ENCODE measurements at regions not wholly inside any gene's neighbourhood (a gene's known extent, or its start where the extent isn't known, plus 50 kb on each side); places are given as distances from the start of the nearest gene placed in this dataset.

- DNase-seq: no peak
Observed at GRCh38 chr10:63710703-63711102, 189.5 kb downstream of the REEP3 start.

- no peak for DNase-seq
Observed at GRCh38 chr10:63711361-63711760, 190.2 kb downstream of the REEP3 start.

- DNase-seq: no peak
Observed at GRCh38 chr10:63711867-63712716, 190.9 kb downstream of the REEP3 start.

- DNase-seq: no peak
Observed at GRCh38 chr10:63712717-63713115, 191.5 kb downstream of the REEP3 start.

GRCh38 chr10:63713191-63714144 lies 192.3 kb downstream of the REEP3 start:
- no peak for DNase-seq

GRCh38 chr10:63716016-63716580 lies 194.9 kb downstream of the REEP3 start:
- no peak for DNase-seq

GRCh38 chr10:63717027-63717715 lies 196.0 kb downstream of the REEP3 start:
- no peak for DNase-seq

GRCh38 chr10:63718006-63718405 lies 196.8 kb downstream of the REEP3 start:
- no peak for DNase-seq

- DNase-seq: no peak
Observed at GRCh38 chr10:63718421-63718820, 197.2 kb downstream of the REEP3 start.

- DNase-seq: no peak
Observed at GRCh38 chr10:63719226-63719856, 198.1 kb downstream of the REEP3 start.

GRCh38 chr10:63720072-63720537 lies 198.9 kb downstream of the REEP3 start:
- DNase-seq: peak; percentile 40 to 50

- DNase-seq: no peak
Observed at GRCh38 chr10:63720676-63721075, 199.5 kb downstream of the REEP3 start.

GRCh38 chr10:63722537-63722936 lies 201.3 kb downstream of the REEP3 start:
- DNase-seq: no peak

- DNase-seq: no peak
Observed at GRCh38 chr10:63723320-63723719, 202.1 kb downstream of the REEP3 start.

GRCh38 chr10:63723741-63724140 lies 202.5 kb downstream of the REEP3 start:
- no peak for DNase-seq

- no peak for DNase-seq
Observed at GRCh38 chr10:63724922-63725321, 203.7 kb downstream of the REEP3 start.

- no peak for DNase-seq
Observed at GRCh38 chr10:63726867-63727266, 205.7 kb downstream of the REEP3 start.

- DNase-seq: no peak
Observed at GRCh38 chr10:63727636-63728035, 206.4 kb downstream of the REEP3 start.

GRCh38 chr10:63735305-63735704 lies 214.1 kb downstream of the REEP3 start:
- DNase-seq: no peak

GRCh38 chr10:63738410-63738809 lies 217.2 kb downstream of the REEP3 start:
- DNase-seq: no peak

- DNase-seq: no peak
Observed at GRCh38 chr10:63744060-63744941, 223.1 kb downstream of the REEP3 start.
